ENCODE measurements at regions not wholly inside any gene's neighbourhood (a gene's known extent, or its start where the extent isn't known, plus 50 kb on each side); places are given as distances from the start of the nearest gene placed in this dataset.

- TF ChIP-seq CTCF (IDR thresholded peaks at IDR 0.05) (no peak), EP300 (IDR thresholded peaks at IDR 0.05) (no peak), POLR2A (IDR thresholded peaks at IDR 0.05) (no peak)
Measured at GRCh38 chr11:87719326-87720073, 455.7 kb downstream of the RAB38 start.

All from tibial nerve (tissue), 4 donors.